Astrocyte (in vitro differentiated cells and primary cell): ENCODE measurements at regions not wholly inside any gene's neighbourhood (a gene's known extent, or its start where the extent isn't known, plus 50 kb on each side); places are given as distances from the start of the nearest gene placed in this dataset.

ENCODE experiments used
- EZH2 ChIP-seq: IDR thresholded peaks from 2 replicates; pipeline ENCODE4 v1.6.1; 2012; ENCODE audit warnings: mild to moderate bottlenecking, low read length, inconsistent platforms; ENCODE audit not compliant: insufficient read depth
- TF ChIP-seq, protein P1 (sequence below): IDR thresholded peaks from 2 replicates; pipeline ENCODE4 v1.5.1; 2011; ENCODE audit warnings: low read depth, mild to moderate bottlenecking, inconsistent platforms, low read length, moderate library complexity; ENCODE audit not compliant: insufficient read depth

DNA sequence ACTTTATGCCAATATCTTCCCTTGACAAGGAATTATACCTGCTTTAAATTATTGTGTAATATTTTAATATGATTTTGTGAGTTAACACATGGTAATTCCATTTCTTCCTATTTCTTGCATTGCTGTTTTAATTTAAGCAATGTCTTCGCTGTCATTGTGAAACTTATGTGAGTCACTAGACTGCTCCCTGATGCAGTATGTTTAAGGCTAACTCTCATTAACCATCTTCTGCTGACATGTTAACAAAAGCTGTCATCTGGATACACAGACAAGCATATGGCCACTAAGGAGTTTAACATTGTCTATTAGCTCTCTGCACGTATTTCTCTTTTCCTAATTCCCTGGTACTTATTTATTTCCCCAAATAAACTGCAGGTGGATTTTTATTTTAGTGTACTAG lies 980.8 kb upstream of the CTNND2 start:
- TF ChIP-seq, protein P1, sequence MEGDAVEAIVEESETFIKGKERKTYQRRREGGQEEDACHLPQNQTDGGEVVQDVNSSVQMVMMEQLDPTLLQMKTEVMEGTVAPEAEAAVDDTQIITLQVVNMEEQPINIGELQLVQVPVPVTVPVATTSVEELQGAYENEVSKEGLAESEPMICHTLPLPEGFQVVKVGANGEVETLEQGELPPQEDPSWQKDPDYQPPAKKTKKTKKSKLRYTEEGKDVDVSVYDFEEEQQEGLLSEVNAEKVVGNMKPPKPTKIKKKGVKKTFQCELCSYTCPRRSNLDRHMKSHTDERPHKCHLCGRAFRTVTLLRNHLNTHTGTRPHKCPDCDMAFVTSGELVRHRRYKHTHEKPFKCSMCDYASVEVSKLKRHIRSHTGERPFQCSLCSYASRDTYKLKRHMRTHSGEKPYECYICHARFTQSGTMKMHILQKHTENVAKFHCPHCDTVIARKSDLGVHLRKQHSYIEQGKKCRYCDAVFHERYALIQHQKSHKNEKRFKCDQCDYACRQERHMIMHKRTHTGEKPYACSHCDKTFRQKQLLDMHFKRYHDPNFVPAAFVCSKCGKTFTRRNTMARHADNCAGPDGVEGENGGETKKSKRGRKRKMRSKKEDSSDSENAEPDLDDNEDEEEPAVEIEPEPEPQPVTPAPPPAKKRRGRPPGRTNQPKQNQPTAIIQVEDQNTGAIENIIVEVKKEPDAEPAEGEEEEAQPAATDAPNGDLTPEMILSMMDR = no peak
- TF ChIP-seq EZH2 = no peak
